ENCODE measurements at regions not wholly inside any gene's neighbourhood (a gene's known extent, or its start where the extent isn't known, plus 50 kb on each side); places are given as distances from the start of the nearest gene placed in this dataset.

GRCh38 chr21:16258844-16259611 is 529.2 kb downstream of the USP25 start:
- H3K36me3 ChIP-seq: no peaks in the 10 kb centered on the region
- H3K4me3 ChIP-seq: no peak overlapping the region
- H3K27me3 ChIP-seq: no peaks in the 10 kb centered on the region
- DNase-seq (ENCODE audit: low spot score): no peak
- H3K9me3 ChIP-seq: no peaks in the 10 kb centered on the region
- no peak for TF ChIP-seq CTCF (IDR thresholded peaks at IDR 0.05)
- H3K27ac ChIP-seq: no peak overlapping the region
- H3K4me1 ChIP-seq: no peaks in the 10 kb centered on the region

GRCh38 chr21:16262091-16262490 is 532.3 kb downstream of the USP25 start:
- TF ChIP-seq CTCF (IDR thresholded peaks at IDR 0.05): no peak

GRCh38 chr21:16264319-16264718 is 534.5 kb downstream of the USP25 start:
- Histone ChIP-seq H3K36me3 (no peaks in the 10 kb centered on the region), H3K27me3 (no peaks in the 10 kb centered on the region), H3K27ac (peak overlapping the region; percentile 11 to 14), H3K4me3 (peak overlapping the region in 1 of 2 donors; percentile 12), H3K4me1 (no peaks in the 10 kb centered on the region), H3K9me3 (no peaks in the 10 kb centered on the region)
- no peak for TF ChIP-seq CTCF (IDR thresholded peaks at IDR 0.05)
- DNase-seq (ENCODE audit: low spot score): no peak

More at GRCh38 chr21:16262091-16262490, 532.3 kb downstream of the USP25 start:
- no peak for DNase-seq (ENCODE audit: low spot score)
- Histone ChIP-seq H3K4me1 (no peaks in the 10 kb centered on the region), H3K27ac (no peak overlapping the region), H3K4me3 (no peak overlapping the region), H3K27me3 (no peaks in the 10 kb centered on the region), H3K36me3 (no peaks in the 10 kb centered on the region), H3K9me3 (no peaks in the 10 kb centered on the region)

DNA sequence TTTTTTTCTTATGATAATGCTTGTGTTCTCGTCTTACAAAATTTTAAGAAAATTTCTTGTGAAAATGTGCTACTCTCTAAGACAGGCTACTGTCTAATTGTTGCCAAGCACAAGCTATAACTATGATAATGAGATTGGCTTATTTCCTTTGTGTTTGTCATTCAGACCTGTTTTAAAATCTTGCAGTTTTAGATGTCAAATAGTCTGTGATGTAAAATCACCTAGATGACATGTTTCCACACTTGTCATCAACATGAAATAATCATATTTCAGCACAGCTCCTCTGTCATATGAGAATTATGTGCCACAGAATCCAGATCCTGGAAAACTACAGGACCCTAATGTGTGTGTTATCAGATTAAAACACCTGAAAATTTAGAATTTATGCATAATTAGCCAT is 539.7 kb downstream of the USP25 start:
- TF ChIP-seq CTCF (IDR thresholded peaks at IDR 0.05): no peak
- no peaks in the 10 kb centered on the region for H3K4me1 ChIP-seq
- no peak overlapping the region for H3K4me3 ChIP-seq
- H3K36me3 ChIP-seq: no peaks in the 10 kb centered on the region
- H3K27ac ChIP-seq: no peak overlapping the region
- no peaks in the 10 kb centered on the region for H3K9me3 ChIP-seq
- DNase-seq (ENCODE audit: low spot score): no peak
- H3K27me3 ChIP-seq: no peaks in the 10 kb centered on the region

DNA sequence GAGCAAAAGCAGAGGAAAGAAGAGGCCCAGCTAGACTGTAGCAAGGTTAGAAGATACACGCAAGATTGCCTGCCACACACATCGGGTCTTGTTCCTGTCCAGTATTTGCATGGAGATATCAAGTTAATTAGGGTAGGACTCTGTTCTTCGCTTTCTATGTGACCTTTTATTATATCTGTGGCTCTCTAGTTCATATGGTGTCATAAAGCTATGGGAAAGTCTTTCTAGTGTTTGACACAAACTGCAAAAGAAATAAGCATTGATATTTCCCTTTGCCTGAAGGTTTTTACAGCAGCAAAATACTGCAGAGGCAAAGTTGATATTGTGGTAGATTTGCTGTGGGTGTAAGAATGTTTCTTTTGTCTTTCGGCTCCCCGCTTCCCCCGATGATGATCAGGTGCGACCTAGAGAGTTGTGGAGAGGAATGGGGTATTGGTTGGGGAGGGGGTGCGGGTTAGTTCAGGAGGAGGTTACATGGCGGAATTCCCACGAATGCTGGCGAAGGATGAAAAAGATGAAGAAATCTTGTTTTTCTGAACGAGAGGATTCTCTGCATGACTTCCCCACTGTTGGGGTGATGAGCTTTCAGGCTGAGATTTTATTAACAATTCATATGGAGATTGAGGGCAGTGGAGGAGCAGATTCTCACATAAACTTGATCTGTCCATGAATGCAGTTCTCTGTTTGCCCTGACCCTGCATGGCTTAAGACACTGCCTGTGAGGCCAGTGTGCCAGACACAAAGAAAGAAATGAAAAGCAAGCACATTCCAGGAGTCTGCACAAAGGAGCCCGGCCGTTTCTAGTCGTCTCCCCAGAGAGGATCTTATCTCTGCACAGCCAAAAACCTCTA is 550.2 kb downstream of the USP25 start:
- Histone ChIP-seq H3K4me3 (peak overlapping the region; percentile 11 to 27), H3K27ac (peak overlapping the region; percentile 39 to 67), H3K9me3 (no peaks in the 10 kb centered on the region), H3K27me3 (no peaks in the 10 kb centered on the region), H3K36me3 (no peaks in the 10 kb centered on the region), H3K4me1 (peaks cover 0 to 16% of the 10 kb centered on the region in 2 donors)
- no peak for DNase-seq (ENCODE audit: low spot score)
- TF ChIP-seq CTCF (IDR thresholded peaks at IDR 0.05): no peak
